Esophagus squamous epithelium (tissue), 4 donors: ENCODE measurements at regions not wholly inside any gene's neighbourhood (a gene's known extent, or its start where the extent isn't known, plus 50 kb on each side); places are given as distances from the start of the nearest gene placed in this dataset.

ENCODE experiments used
- POLR2A ChIP-seq, 4 donors: fragments of 450-650 bp; IDR thresholded peaks; one replicate each; pipeline ENCODE4 v1.6.1; 2017; ENCODE audit warnings: antibody characterized with exemption in 4 of 4, mild to moderate bottlenecking in 4 of 4, moderate library complexity in 3 of 4
- TF ChIP-seq, protein P1 (sequence below), 6 experiments: fragments of 450-650 bp in 4 of 6; fragments of 200-600 bp in 2 of 6; sonication (generic) in 2 of 6; IDR thresholded peaks; one replicate each; pipeline ENCODE4 v1.5.1; 2016 to 2019; ENCODE audit warnings: antibody characterized with exemption in 6 of 6, mild to moderate bottlenecking in 4 of 6, moderate library complexity in 4 of 6

DNA sequence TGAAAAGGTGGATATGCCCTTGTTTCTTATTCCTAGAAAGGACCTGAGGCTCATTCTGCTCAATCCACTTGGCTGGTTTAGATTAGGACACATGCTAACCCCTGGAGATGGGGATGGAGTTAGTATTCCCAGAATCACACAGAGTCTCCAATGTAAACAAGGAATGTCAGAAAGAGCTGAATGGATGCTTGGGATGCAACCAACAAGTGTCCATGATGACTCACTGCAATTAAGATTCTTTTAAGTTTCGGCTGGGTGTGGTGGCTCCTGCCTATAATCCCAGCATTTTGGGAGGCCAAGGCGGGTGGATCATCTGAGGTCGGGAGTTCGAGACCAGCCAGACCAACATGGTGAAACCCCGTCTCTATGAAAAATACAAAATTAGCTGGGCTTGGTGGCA, 315.5 kb upstream of the AZI2 start:
- TF ChIP-seq, protein P1, sequence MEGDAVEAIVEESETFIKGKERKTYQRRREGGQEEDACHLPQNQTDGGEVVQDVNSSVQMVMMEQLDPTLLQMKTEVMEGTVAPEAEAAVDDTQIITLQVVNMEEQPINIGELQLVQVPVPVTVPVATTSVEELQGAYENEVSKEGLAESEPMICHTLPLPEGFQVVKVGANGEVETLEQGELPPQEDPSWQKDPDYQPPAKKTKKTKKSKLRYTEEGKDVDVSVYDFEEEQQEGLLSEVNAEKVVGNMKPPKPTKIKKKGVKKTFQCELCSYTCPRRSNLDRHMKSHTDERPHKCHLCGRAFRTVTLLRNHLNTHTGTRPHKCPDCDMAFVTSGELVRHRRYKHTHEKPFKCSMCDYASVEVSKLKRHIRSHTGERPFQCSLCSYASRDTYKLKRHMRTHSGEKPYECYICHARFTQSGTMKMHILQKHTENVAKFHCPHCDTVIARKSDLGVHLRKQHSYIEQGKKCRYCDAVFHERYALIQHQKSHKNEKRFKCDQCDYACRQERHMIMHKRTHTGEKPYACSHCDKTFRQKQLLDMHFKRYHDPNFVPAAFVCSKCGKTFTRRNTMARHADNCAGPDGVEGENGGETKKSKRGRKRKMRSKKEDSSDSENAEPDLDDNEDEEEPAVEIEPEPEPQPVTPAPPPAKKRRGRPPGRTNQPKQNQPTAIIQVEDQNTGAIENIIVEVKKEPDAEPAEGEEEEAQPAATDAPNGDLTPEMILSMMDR (IDR thresholded peaks at IDR 0.05): no peak
- TF ChIP-seq POLR2A (IDR thresholded peaks at IDR 0.05): no peak
